Gastroesophageal sphincter (tissue), 4 donors: ENCODE measurements at regions not wholly inside any gene's neighbourhood (a gene's known extent, or its start where the extent isn't known, plus 50 kb on each side); places are given as distances from the start of the nearest gene placed in this dataset.

Experiments used
- ATAC-seq: fragments of 150-250 bp; one replicate; pipeline ENCODE4 v1.9.1; 2016; ENCODE audit warnings: mild to moderate bottlenecking, moderate library complexity
- H3K27ac ChIP-seq, 4 donors: fragments of 200-600 bp; sonication (generic) in 3 of 4; 1 replicate in 3 of 4; 2 replicates in 1 of 4; pipeline ENCODE4 v1.5.1; 2016 to 2019
- H3K27me3 ChIP-seq: fragments of 200-600 bp; sonication (generic); one replicate; pipeline ENCODE4 v1.5.1; 2019
- H3K36me3 ChIP-seq, 2 donors: fragments of 200-600 bp; sonication (generic); one replicate each; pipeline ENCODE4 v1.5.1; 2019; ENCODE audit warnings: control low read depth in 1 of 2
- H3K4me1 ChIP-seq, 3 donors: fragments of 200-600 bp; sonication (generic); 1 replicate in 2 of 3; 2 replicates in 1 of 3; pipeline ENCODE4 v1.5.1; 2016 to 2019; ENCODE audit warnings: control low read depth in 2 of 3
- H3K4me3 ChIP-seq, 2 donors: fragments of 200-600 bp; sonication (generic); one replicate each; pipeline ENCODE4 v1.5.1; 2019; ENCODE audit warnings: mild to moderate bottlenecking in 1 of 2, moderate library complexity in 1 of 2
- H3K9me3 ChIP-seq, 3 donors: fragments of 200-600 bp; sonication (generic); one replicate each; pipeline ENCODE4 v1.5.1; 2017 to 2019; ENCODE audit warnings: control low read depth in 2 of 3
- CTCF ChIP-seq, 4 experiments: fragments of 200-600 bp in 2 of 4; fragments of 450-650 bp in 2 of 4; sonication (generic) in 1 of 4; IDR thresholded peaks; one replicate each; pipeline ENCODE4 v1.5.1; 2017 to 2019; ENCODE audit warnings: antibody characterized with exemption in 4 of 4, mild to moderate bottlenecking in 2 of 4, moderate library complexity in 2 of 4
- EP300 ChIP-seq: sonication (generic); formaldehyde crosslinking; IDR thresholded peaks from one replicate; pipeline ENCODE4 v1.6.1; 2017; ENCODE audit warnings: antibody characterized with exemption, mild to moderate bottlenecking
- POLR2A ChIP-seq, 2 donors: fragments of 450-650 bp; IDR thresholded peaks; one replicate each; pipeline ENCODE4 v1.6.1; 2017; ENCODE audit warnings: antibody characterized with exemption in 2 of 2, mild to moderate bottlenecking in 2 of 2, moderate library complexity in 1 of 2
- POLR2AphosphoS5 ChIP-seq: sonication (generic); formaldehyde crosslinking; IDR thresholded peaks from one replicate; pipeline ENCODE4 v1.6.1; 2017; ENCODE audit warnings: antibody characterized with exemption
- WGBS, 2 donors: methylation state at CpG; one replicate each; pipeline ENCODE4 v1.1.5; 2018; ENCODE audit warnings: low coverage in 1 of 2; 5-methylcytosine and 5-hydroxymethylcytosine counted together

- H3K36me3 ChIP-seq, result no peaks in the 10 kb centered on the region
- no peaks in the 10 kb centered on the region for H3K27me3 ChIP-seq
- no peak overlapping the region for H3K4me3 ChIP-seq
- no peak for ATAC-seq
- no peak for TF ChIP-seq EP300
- no peak for TF ChIP-seq POLR2A (IDR thresholded peaks at IDR 0.05)
- no peak for TF ChIP-seq CTCF (IDR thresholded peaks at IDR 0.05)
- TF ChIP-seq POLR2AphosphoS5, result no peak
- H3K4me1 ChIP-seq, result no peaks in the 10 kb centered on the region
- no peak overlapping the region for H3K27ac ChIP-seq
- H3K9me3 ChIP-seq, result no peaks in the 10 kb centered on the region
These were observed 322.1 kb downstream of the PYDC2 start for GRCh38 chr3:191783024-191783423.

- TF ChIP-seq EP300 (no peak), POLR2A (IDR thresholded peaks at IDR 0.05) (no peak)
- no peaks in the 10 kb centered on the region for H3K27me3 ChIP-seq
- 100% methylated on average over 1 of the region's 1 CpG; no CpG with 5 or more reads in 1 of the 2 donors for WGBS, 2 donors
These were observed 330.0 kb downstream of the PYDC2 start for GRCh38 chr3:191790934-191791333.

GRCh38 chr3:191792580-191792979 lies 331.6 kb downstream of the PYDC2 start:
- H3K36me3 ChIP-seq, result no peaks in the 10 kb centered on the region
- ATAC-seq, result no peak
- no peaks in the 10 kb centered on the region for H3K27me3 ChIP-seq
- H3K9me3 ChIP-seq, result peaks cover 0 to 4% (median 0%) of the 10 kb centered on the region in 3 donors
- WGBS, 2 donors, result 45 to 92% methylated on average over 2 of the region's 2 CpGs
- H3K4me3 ChIP-seq, result no peak overlapping the region
- TF ChIP-seq POLR2A (IDR thresholded peaks at IDR 0.05) (no peak), EP300 (no peak), POLR2AphosphoS5 (no peak), CTCF (IDR thresholded peaks at IDR 0.05) (no peak)
- no peaks in the 10 kb centered on the region for H3K4me1 ChIP-seq
- H3K27ac ChIP-seq, result no peak overlapping the region

More at GRCh38 chr3:191790934-191791333, 330.0 kb downstream of the PYDC2 start:
- ATAC-seq, result no peak
- Histone ChIP-seq H3K9me3 (peaks cover 0 to 4% (median 0%) of the 10 kb centered on the region in 3 donors), H3K4me3 (no peak overlapping the region), H3K4me1 (no peaks in the 10 kb centered on the region), H3K27ac (no peak overlapping the region), H3K36me3 (no peaks in the 10 kb centered on the region)

- ATAC-seq, result no peak
- no peaks in the 10 kb centered on the region for H3K36me3 ChIP-seq
- 71 to 89% methylated on average over 1 of the region's 1 CpG for WGBS, 2 donors
- TF ChIP-seq EP300, result no peak
- no peak for TF ChIP-seq POLR2AphosphoS5
- no peak for TF ChIP-seq CTCF (IDR thresholded peaks at IDR 0.05)
- TF ChIP-seq POLR2A (IDR thresholded peaks at IDR 0.05), result no peak
- no peaks in the 10 kb centered on the region for H3K4me1 ChIP-seq
- no peak overlapping the region for H3K4me3 ChIP-seq
- H3K9me3 ChIP-seq, result peaks cover 0 to 8% (median 0%) of the 10 kb centered on the region in 3 donors
- no peak overlapping the region for H3K27ac ChIP-seq
- no peaks in the 10 kb centered on the region for H3K27me3 ChIP-seq
These were observed 334.2 kb downstream of the PYDC2 start for GRCh38 chr3:191795196-191795595.

GRCh38 chr3:191797271-191797670 lies 336.3 kb downstream of the PYDC2 start:
- no peak for TF ChIP-seq POLR2AphosphoS5
- no peak for TF ChIP-seq POLR2A (IDR thresholded peaks at IDR 0.05)
- no peak for TF ChIP-seq EP300
- no peaks in the 10 kb centered on the region for H3K36me3 ChIP-seq
- H3K9me3 ChIP-seq, result peaks cover 0 to 18% (median 0%) of the 10 kb centered on the region in 3 donors
- no peak overlapping the region for H3K4me3 ChIP-seq
- ATAC-seq, result no peak
- H3K27me3 ChIP-seq, result no peaks in the 10 kb centered on the region
- WGBS, 2 donors, result 86 to 95% methylated on average over 2 to 3 of the region's 3 CpGs
- no peak overlapping the region for H3K27ac ChIP-seq
- no peaks in the 10 kb centered on the region for H3K4me1 ChIP-seq

GRCh38 chr3:191802671-191803070 lies 341.7 kb downstream of the PYDC2 start:
- 43 to 68% methylated on average over 1 to 3 of the region's 3 CpGs for WGBS, 2 donors
- H3K27ac ChIP-seq, result no peak overlapping the region
- ATAC-seq, result no peak
- H3K27me3 ChIP-seq, result no peaks in the 10 kb centered on the region
- no peaks in the 10 kb centered on the region for H3K36me3 ChIP-seq
- no peak overlapping the region for H3K4me3 ChIP-seq
- no peaks in the 10 kb centered on the region for H3K4me1 ChIP-seq
- TF ChIP-seq POLR2A (IDR thresholded peaks at IDR 0.05) (no peak), CTCF (IDR thresholded peaks at IDR 0.05) (no peak), EP300 (no peak), POLR2AphosphoS5 (no peak)
- peaks cover 0 to 39% (median 0%) of the 10 kb centered on the region in 3 donors for H3K9me3 ChIP-seq
